Dermis blood vessel endothelial cell (primary cell): ENCODE measurements at regions not wholly inside any gene's neighbourhood (a gene's known extent, or its start where the extent isn't known, plus 50 kb on each side); places are given as distances from the start of the nearest gene placed in this dataset.
"Not testable (repeated sequence)": the region's sequence is repeated elsewhere in the genome, so short reads cannot be mapped to it uniquely, and the experiment has no call there.

Experiments used
- DNase-seq: peaks from one replicate; pipeline ENCODE4 v3.0.0; 2010

DNA sequence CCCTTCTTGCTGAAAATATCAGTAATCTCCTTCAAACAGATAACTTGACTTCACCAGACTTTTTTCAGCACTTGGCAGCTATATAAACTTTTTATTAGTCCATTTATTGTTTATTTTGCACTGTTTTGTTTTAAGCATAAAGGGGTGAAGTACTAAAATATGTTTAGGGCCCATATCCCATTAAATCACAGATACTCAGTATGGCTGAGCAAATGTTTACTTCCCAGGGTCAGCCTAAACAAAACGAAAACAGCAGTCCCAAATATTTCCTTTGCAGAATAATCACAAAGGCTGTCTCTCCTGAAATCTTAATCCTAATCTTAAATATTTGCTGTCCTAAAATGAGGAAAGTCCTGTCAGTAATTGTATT, 649.6 kb downstream of the TNS3 start:
- no peak for DNase-seq

DNA sequence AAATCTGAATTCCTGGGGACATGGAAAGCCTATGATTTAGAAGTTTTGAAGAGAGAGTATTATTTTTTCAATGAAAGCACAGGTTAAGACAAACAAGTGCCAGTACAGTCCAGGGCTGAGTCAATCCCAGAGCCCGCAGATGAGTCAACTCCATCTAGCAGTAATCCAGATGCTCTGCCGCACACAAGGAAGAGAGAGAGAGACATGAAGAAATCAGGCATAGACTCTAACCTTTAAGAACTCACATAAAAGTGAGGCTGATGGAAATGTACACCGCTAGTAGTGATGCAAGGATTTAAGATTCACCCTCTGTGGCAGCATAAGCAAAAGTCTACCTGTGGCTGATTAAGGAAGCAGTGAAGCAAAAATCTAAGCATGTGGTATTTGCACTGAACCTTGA, 651.5 kb downstream of the TNS3 start:
- DNase-seq: peak; percentile 68

DNA sequence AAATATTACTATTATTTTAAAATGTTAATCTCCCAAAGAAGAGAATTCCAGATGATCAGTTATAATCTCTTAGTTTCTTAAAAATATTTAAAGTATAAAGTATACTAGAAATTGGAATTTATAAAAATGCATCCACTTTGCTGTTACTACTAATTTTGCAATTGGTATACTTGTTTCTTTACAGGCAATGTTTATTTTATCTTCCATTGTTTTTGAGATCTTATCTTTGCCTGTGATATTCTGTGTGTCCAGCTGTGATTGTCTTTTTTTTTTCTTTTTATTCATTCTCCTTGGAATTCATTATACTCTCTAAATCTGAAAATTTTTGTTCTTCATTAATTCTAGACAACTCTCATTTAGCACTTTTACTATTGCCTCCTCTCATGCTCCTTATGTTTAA, 652.6 kb downstream of the TNS3 start:
- no peak for DNase-seq

DNA sequence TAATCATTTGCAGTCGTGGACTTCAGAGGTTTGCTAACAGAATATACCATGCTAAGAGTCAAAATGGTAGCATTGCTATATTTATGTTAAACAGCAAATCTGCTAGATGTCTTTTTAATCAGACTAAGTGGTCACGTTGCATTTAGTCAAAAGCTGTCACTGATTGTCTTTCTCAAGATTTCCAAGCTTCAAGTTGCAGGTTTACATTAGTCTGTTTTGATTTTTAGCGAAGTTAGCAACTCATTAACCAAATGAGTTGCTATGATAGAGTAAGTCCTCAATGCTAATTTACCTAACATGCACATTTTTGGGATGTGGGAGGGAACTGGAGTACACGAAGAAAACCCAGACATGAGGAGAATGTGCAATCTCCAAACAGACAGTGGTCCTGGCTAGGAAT, 653.2 kb downstream of the TNS3 start:
- DNase-seq: no peak

DNA sequence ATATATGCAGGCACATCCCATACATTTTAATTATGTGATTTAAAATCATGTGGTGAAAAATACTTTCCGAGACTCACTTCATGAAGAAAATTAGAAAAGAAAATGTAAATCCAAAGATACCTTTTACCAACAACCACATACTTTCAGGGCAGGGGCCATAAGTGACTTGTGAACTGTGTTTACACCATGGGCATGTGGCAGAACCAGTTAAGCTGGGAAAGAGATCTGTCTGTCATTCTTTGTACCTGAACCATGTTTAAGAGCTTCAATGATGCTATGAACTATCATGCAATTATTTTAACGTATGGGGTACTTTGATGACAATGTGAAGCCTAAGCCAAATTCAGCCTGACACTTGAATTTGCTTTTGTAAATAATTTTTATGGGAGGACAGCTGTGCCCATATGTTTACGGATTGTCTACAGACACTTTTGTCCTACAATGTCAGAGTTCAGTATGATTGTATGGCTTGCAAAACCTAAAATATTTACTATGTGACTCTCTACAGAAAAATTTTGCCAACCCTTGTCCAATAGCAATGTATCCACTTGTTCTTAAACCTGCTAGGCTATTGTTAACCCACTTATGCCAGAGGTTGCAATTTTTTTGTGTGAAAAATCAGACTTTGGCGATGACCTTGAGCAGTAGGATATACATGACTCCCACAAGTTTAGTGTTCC, 654.6 kb downstream of the TNS3 start:
- no peak for DNase-seq

DNA sequence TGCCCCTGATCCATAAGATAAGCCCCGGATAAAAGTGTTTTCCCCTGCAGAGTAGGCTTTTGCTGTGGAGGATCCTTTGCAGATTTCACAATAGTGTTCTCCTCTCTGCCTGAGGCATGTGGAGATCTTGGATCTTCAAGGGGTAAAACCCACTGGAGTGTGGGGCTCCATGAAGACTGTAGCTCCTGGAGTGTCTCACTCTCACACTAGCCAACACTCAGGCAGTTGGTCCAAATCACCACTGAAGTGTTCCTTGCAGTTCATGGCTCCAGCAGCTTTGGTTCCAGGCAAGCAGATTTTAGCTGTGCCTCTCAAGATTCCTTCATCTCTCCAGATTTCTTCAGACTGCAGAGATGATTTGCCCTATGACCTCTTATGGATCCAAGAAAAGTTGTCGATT, 665.3 kb downstream of the TNS3 start:
- DNase-seq: no peak

DNA sequence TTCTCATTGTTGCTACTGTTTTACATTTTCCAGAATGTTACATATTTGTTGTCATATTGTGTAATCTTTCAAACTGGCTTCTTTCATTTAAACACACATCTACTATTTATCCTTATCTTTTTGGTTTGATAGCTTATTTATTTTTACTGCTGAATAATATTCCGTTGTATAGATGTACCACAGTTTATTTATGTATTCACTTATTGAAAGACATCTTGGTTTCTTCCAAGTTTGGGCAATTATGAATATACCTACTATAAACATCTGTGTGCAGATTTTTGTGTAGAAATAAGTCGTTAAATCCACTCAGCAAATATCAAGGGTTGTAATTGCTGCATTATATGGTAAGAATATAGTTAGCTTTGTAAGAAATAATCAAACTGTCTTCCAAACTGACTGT, 669.2 kb downstream of the TNS3 start:
- no peak for DNase-seq

DNA sequence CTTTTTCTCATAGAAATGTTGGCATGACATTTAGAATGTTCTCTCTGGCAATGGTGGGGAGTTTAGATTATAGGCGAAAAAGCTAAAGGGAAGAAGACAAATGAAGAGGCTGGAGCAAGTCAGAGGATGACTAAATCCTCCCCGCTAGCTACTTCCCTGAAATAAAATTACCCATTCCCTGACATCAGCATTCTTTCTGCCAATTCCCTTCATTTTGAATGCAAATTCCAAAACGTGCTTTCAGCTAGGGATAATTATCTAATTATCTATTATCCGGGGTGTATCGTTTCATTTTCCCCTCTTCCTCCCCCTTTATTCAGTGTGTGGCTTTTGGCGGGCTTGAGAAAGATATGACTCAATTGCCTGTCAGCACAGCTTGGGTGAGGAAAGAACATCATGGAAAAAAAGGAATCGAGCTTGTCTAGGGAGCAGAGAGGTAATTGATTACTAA, 672.3 kb downstream of the TNS3 start:
- no peak for DNase-seq

DNA sequence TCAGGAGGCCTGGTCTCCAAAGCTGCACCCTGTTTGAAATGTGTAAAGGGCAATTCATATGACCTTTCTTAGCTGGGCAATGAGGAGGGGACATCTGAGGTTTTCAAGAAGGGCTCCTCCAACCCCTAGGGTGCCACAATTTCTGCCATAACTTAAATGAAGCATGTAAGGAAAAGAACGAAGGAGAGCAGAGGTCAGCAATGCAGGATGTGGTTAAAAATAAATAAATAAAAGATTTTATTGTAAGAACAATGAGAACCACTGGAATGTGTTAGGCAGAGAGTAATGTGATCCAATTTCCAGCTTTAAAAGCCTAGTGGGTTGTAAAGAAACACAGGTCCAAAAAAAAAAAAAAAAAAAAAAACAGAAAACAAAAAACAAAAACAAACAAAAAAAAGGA, 673.1 kb downstream of the TNS3 start:
- peak; percentile 41 for DNase-seq

DNA sequence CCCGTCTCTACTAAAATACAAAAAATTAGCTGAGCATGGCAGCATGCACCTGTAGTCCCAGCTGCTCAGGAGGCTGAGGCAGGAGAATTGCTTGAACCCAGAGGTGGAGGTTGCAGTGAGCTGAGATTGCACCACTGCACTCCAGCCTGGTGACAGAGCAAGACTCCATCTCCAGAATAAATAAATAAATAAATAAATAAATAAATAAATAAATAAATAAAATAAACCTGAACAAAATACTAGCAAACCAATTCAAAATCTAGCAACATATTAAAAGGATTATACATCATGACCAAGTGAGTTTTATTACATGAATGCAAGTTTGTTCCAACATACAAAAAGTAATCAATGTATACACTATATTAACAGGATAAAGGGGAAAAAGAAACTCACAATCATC, 677.4 kb downstream of the TNS3 start:
- DNase-seq: not testable (repeated sequence)

DNA sequence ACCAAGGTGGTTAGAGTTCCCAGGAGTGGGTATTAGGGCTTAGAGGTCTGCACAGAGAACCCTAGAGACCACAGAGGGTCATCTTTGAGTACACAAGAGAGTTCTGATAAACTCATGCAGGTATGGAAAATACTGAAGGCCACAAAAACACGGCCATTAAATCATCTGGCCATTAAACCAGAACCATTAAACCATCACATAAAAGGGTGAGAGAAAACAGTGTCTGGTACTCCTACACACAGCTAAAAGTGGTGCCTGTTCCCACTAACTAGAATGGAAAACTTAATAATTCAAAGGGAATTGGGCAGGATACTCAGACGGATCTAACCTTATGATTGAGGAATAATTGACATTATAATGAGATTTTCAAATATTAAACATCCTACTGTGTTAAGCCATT, 679.4 kb downstream of the TNS3 start:
- no peak for DNase-seq

DNA sequence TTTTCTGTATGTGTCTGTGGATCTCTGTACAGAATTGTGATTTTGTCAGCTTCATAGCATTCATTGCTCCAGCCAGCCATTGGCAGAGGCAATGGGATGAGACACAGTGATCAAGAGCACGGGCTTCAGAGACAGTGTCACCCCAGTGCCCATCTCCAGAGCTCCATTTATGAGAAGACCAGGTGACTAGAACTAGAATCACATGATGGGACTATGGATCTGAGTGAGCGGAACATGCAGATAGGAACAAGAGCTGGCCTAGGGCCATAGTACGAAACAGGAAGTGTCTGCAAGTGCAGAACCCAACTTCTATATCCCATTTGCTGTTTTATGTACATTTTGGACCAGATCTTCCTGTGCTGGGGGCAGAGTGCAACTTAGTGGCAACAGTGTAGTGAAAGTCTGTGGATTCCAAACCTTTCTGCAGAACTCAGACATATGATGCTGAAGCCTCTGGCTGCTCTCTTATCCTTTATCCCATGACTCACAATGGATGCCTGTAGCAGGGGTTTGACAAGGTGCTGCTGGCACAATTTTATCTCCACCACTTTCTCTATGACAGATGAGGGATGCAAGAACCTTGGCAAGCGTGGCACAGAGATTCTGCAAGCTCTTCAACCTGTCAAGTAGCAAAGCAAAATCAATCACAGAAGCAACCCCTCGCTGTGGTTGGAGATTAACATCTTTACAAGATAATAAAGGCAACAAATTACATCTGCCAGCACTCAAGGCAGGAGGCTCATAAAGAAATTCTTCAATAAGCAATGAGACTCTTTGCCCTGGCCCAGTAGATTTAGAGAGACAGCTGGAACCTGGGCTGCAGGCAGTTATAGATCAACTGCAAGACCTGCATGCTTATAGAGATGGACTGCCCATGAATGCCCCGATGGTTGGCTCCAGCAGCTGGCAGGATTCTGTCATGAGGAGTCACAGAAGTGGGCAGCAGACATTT, 681.3 kb downstream of the TNS3 start:
- no peak for DNase-seq

DNA sequence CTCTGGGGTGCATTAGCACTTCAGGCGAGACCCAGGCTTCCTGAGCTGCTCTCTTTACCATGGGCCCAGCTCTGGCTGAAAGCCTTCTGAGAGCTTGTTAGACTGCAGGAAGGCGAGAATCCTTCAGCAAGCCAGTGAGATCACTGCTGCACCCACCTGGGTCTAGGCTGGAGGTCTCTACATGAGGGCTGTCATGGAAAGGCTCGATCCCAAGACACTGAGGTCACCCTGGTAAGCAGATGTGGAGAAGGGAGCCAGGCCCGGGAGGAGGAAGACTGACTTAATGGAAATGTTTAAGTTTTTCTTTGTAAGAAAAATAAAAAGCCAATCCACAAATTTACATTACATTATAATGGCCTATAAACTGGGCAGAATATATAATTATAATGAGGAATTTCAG, 684.5 kb downstream of the TNS3 start:
- no peak for DNase-seq

DNA sequence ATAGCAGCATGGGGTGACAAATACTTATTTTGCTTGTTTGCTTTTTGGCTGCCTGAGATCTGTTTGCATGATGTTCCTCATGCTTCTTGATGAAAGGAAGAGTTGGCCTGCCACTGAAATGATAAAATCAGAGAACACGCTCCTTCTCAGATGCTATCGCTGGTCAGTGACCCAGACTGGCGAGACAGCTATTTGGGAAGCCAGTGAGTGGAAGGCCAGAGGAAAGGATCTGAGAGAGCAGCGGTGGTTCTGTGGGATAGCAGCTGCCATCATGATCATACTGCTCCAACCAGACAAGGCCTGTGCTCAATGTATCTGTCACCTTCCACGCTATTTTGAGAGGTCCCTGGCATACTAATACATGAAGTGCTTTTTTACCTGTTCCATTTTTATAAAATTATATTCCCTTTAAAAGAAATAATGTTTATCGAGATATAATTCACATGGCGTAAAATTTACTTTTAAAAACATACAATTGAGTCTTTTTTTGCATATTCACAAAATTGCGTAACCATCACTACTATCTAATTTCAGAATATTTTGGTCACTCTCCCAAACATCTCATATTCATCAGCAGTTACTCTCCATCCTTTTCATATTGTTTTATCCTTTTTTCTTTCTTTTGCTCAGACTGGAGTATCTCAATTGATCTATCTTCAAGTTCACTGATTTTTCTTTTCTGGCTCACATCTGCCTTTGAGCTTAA, 695.1 kb downstream of the TNS3 start:
- DNase-seq: no peak

DNA sequence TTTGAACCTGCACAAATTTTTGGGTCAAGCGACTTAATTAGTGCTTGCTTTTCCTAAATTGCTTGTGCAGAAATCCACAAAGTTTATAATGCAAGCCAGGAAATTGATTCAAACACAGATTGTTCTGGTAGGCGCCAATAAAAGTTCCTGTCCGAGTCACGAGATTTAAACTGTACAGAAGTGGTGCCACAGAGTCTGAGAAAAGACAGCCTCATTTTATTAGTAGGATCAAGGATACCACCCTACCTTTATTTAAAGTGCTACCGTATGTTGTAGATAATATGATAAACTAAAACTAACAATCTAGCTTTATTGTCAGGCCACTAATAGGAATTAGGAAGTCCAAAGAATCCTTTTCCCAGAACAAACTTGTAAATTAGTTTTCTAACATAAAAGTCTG, 696.7 kb downstream of the TNS3 start:
- peak; percentile 31 for DNase-seq

DNA sequence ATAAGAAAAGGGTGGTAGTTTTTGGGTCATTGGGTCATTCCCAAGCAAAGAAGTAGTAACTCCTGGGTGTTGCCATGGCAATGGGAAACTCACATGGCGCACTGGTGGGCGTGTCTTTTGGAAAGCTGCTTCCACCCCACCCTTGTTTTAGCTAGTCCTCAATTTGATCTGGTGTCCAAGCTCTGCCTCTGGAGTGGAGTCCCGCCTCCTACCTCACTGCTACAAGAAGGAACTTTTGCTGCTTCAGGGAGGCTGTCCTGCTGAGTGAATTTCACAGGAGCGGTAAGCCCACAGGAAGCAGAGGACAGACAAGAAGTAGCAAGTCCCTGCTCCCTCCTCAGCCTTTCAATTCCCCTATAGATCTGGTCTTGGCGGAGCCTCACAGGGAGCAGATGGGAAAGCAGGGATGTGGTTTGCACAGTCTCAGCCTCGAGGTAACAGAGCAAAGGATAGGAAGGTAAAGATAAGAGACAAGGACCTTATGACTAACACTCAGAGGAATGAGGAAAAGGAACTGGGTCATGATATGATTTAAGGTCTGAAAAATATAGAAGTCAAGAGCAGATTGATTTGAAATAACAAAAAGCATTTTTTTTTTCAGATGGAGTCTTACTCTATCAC, 700.3 kb downstream of the TNS3 start:
- peak; percentile 45 for DNase-seq

DNA sequence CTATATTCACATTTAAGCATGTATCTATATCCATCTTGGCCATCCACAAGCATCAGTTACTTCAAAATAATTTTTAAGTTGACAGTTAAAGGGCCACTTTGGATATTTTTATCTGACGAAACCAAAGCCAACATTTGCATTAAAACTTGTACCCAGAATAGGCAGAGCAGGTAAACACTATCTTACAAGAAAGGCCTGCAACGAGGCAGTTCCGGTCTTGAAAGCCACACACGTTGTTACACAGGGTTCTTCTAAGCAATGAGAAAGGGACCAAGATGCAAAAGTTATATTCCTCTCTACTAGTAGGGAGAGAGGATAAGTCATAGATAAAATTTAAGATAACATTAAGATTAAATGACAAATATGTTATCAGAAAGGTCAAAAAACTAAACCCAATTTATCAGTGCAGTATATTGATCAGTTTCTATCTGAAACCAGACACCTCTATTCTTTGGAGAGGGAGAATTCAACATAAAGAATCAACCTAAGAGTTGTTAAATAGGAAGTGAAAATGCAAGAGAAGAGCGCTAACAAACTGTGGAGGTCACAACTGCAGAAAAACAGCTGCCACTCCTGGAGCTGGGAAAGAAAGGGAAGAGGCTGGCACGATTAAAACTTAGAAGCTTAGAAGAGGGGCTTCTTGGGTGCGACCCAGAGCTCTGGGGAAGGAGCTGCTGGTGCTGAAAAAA, 701.3 kb downstream of the TNS3 start:
- no peak for DNase-seq

DNA sequence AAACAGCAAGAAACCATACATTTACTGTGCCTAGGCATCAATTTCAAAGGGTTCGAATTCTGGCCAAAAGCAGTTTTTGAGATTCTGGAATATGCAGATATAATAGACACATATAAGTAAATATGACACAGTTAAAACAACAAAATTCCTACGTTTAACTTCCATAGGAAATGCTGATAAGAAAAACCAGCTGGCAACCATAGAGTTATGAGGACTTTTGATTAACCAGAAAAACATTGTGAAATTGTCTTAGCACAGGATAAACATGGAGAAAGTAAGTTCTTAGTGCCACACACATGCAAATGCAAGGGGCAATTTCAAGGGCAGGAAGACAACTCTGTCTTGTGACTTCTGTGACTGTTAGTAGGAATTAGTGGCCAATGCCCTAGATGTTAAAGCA, 702.1 kb downstream of the TNS3 start:
- peak; percentile 26 for DNase-seq

DNA sequence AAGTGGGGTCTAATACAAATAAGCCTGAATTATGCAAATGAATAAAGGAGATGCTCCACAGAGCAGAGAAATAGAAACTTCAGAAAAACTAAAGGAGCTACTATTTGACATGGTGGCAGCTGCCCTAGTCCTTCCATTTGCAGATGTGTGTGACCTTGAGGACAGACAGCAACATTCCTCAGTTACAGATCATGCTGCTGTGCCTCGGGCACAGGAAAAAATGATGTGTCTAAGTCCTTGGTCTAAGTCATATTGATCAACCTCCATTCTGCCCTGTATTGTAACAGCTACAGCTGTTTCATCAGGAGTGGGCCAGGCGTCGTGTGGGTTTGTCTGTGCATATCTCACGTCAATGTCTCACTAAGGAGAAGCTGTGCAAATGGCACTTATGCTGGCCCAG, 710.4 kb downstream of the TNS3 start:
- DNase-seq: no peak

DNA sequence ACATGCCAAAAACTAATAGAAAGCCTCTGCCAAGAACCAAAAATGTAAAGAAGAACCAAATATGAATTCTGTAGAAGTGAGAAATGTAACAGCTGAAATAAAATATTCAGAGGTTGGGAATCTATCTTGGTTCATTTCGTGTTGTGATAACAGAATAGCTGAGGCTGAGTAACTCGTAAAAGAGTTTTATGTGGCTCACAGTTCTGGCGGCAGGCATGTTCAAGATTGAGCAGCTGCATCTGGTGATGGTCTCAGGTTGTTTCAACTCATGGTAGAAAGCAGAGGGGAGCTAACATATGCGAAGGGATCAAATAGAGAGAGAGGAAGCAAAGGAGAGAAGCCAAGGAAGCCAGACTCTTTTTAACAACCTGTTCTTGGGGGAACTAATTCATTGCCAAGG, 717.2 kb downstream of the TNS3 start:
- no peak for DNase-seq

DNA sequence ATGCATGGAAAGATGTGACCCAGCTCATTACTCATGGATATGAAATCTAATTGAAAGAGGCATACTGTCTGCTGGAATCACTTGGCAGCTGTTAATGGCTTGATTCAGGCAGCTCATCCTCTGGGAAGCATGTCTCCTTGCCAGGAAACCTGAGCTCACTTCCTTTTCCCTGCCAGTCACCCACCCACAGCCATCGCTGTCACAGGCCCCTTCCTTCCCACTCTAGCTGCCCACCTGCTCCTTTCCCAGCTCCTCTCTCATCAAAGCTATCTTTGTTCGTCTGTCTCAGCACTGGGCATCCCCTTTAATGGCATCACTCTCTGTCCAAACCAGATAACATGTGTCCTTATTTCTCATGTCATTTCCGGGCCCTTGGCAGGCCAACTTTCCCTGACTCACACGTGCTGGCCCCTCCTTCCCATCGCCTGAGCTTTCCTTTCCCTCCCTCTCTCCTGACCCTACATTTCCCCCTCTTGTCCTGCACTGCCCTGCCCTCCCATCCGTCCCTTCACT, 721.9 kb downstream of the TNS3 start:
- peak; percentile 78 for DNase-seq

DNA sequence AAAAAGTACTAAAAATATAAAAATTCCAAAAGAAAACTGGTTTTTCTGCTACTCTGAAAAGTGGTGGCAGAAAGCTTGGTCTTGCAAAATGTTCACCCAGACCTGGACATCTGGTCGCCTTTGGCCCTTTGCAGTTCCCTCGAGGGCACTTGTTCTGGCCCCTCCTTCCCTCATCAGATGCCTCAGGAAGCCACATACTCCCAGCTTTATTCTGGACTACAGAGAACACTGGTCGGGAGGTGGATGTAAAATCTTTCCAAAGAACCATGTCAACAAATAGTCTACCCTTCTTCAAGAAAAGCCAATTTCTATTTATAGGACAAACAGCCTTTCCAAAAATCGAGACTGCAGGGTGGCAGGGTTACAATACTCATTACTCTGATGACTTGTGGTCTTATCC, 726.1 kb downstream of the TNS3 start:
- DNase-seq: no peak
